ENCODE measurements at regions not wholly inside any gene's neighbourhood (a gene's known extent, or its start where the extent isn't known, plus 50 kb on each side); places are given as distances from the start of the nearest gene placed in this dataset.

DNA sequence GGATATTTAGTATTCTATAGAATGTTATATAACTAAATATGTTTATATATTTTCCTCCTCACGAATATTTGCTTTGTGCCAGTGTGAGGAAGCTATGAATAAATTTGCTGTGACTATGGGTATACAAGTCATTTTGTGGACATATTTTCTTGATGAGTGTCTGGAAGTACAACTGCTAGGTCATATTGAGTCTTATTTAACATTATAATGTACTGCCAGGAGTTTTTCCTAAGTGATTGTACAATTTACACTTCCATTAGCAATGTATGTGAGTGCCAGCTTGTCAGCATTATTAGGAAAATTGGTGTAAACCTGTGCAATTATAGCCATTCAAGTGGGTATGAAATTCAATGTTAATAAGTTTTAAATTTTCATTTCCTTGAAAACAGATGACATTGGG lies 1328.9 kb upstream of the TMEFF2 start:
- no peaks in the 10 kb centered on the region for H3K9me3 ChIP-seq (ENCODE audit: severe bottlenecking)
- H3K36me3 ChIP-seq, result no peaks in the 10 kb centered on the region
- TF ChIP-seq, protein P1, sequence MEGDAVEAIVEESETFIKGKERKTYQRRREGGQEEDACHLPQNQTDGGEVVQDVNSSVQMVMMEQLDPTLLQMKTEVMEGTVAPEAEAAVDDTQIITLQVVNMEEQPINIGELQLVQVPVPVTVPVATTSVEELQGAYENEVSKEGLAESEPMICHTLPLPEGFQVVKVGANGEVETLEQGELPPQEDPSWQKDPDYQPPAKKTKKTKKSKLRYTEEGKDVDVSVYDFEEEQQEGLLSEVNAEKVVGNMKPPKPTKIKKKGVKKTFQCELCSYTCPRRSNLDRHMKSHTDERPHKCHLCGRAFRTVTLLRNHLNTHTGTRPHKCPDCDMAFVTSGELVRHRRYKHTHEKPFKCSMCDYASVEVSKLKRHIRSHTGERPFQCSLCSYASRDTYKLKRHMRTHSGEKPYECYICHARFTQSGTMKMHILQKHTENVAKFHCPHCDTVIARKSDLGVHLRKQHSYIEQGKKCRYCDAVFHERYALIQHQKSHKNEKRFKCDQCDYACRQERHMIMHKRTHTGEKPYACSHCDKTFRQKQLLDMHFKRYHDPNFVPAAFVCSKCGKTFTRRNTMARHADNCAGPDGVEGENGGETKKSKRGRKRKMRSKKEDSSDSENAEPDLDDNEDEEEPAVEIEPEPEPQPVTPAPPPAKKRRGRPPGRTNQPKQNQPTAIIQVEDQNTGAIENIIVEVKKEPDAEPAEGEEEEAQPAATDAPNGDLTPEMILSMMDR (IDR thresholded peaks at IDR 0.05; ENCODE audit: low read depth, low read length), result no peak
- no peak overlapping the region for H3K27ac ChIP-seq
- no peaks in the 10 kb centered on the region for H3K27me3 ChIP-seq (ENCODE audit: insufficient read depth, low read depth, severe bottlenecking)
- H3K4me3 ChIP-seq (ENCODE audit: low read depth, low read length), result no peak overlapping the region
- DNase-seq, result no peak

DNA sequence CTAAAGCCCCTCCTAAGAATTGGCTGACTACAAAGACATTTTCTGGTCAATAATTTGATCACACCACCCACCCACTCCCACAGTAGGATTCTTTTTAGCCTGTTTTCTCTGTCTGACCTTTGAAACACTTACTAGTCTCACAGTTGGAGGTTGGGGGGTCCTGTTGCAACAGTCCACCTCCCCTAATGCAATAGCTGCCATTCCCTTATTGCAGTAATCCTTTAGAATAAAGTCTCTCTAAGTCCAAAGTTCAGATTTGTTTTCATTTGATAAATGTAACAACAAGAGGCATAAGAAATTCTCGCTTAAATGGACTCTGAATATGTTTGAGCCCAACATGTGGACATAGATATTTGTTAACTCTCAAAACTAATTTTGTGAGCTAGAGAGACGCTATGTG lies 1326.8 kb upstream of the TMEFF2 start:
- no peaks in the 10 kb centered on the region for H3K27me3 ChIP-seq (ENCODE audit: insufficient read depth, low read depth, severe bottlenecking)
- no peak overlapping the region for H3K27ac ChIP-seq
- no peaks in the 10 kb centered on the region for H3K9me3 ChIP-seq (ENCODE audit: severe bottlenecking)
- H3K4me3 ChIP-seq (ENCODE audit: low read depth, low read length), result no peak overlapping the region
- no peak for DNase-seq
- H3K36me3 ChIP-seq, result no peaks in the 10 kb centered on the region
- TF ChIP-seq, protein P1 (IDR thresholded peaks at IDR 0.05; ENCODE audit: low read depth, low read length), result no peak

DNA sequence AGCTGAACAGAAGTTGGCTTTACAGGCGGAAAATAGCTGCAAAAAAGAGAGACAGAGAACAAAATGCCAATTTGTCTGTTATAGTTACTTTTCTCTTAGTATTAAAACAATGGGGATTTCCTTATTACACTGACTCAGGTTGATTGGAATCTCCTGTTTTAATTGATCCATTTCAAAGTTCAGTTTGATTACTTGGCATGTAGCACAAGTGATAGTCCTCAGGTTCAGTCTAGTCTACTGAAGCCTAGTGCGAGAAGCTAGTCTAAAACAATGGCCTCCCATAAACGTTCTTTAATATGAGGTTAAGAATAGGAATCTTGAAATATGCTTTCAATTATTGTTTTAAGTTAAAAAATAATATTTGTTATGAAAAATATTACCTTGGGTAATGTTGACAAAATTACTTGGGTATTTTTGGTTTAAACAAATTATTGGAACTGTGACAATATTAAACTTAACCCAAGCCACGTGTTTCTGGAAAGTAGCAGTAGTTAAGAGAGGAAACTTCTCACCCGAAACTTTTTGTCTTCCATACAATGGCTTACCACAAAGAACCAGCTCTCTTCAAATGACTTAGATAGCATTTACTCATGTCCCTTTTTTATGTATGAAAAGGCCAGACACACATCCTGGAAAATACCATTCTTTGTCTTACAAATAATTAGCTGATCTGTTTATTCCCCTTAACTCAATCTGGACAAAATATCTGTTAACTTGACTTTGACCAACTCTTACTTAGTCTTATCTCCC lies 1326.2 kb upstream of the TMEFF2 start:
- Histone ChIP-seq H3K9me3 (ENCODE audit: severe bottlenecking) (no peaks in the 10 kb centered on the region), H3K27me3 (ENCODE audit: insufficient read depth, low read depth, severe bottlenecking) (no peaks in the 10 kb centered on the region), H3K27ac (no peak overlapping the region), H3K4me3 (ENCODE audit: low read depth, low read length) (no peak overlapping the region), H3K36me3 (no peaks in the 10 kb centered on the region)
- TF ChIP-seq, protein P1 (IDR thresholded peaks at IDR 0.05; ENCODE audit: low read depth, low read length), result no peak
- no peak for DNase-seq

DNA sequence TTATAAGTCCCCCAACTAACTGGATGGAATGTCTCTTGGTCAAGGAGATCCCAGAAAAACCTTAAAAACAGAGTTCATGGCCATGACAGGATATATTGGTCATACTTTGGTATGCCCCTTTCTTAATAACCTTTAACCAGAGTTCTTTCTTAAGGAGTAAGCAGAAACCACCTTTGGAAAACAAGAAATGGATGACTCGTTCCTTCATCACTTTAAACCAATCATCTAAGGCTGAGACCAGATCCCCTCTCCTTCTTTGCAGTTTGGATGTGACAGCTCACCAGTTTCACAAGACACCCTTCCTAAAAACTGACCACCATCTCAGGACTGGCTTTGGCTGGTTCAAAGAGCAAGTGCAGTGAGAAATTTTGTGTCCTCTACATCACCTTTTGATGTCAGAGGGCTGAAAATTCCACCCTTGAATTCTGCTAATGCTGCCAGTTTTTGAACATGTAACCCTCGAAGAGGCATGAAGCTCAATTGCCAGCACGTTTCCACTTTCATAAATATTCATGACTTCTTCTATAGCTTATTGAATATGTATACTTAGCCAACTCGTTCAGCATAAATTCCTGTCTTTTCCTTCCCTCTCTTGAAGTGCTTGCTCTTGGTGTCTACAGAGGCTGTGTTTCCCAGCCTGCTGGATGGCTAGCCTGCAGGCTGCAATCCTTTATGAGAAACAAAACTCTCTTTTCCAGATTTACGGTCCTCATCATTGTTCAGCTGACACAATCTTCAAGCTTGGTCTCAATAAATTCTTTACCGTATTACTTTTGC lies 1323.5 kb upstream of the TMEFF2 start:
- no peak overlapping the region for H3K27ac ChIP-seq
- no peak overlapping the region for H3K4me3 ChIP-seq (ENCODE audit: low read depth, low read length)
- TF ChIP-seq, protein P1 (IDR thresholded peaks at IDR 0.05; ENCODE audit: low read depth, low read length), result no peak
- no peak for DNase-seq
- no peaks in the 10 kb centered on the region for H3K27me3 ChIP-seq (ENCODE audit: insufficient read depth, low read depth, severe bottlenecking)
- no peaks in the 10 kb centered on the region for H3K9me3 ChIP-seq (ENCODE audit: severe bottlenecking)
- H3K36me3 ChIP-seq, result no peaks in the 10 kb centered on the region

DNA sequence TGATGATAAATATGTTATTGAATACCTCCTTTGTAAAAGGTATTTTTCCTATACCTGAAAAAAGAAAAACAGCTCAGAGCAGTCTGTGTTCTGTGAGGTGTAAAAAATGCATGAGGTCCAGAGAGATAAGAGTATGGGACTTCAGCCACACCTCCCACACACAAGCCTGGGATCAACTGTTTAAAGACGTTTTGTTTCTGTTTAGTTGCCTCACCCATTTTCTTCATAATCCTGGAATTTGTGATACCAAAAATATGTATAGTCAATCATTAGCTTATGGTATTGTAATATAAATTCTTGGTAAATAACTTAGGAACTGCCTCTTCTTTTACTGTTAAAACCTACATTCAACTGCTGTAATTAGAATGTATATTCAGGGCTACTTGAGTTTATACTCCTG lies 1322.9 kb upstream of the TMEFF2 start:
- Histone ChIP-seq H3K27ac (no peak overlapping the region), H3K9me3 (ENCODE audit: severe bottlenecking) (no peaks in the 10 kb centered on the region), H3K36me3 (no peaks in the 10 kb centered on the region), H3K27me3 (ENCODE audit: insufficient read depth, low read depth, severe bottlenecking) (no peaks in the 10 kb centered on the region), H3K4me3 (ENCODE audit: low read depth, low read length) (no peak overlapping the region)
- no peak for DNase-seq
- TF ChIP-seq, protein P1 (IDR thresholded peaks at IDR 0.05; ENCODE audit: low read depth, low read length), result no peak

All from WERI-Rb-1 (cell line).